ENCODE measurements at regions not wholly inside any gene's neighbourhood (a gene's known extent, or its start where the extent isn't known, plus 50 kb on each side); places are given as distances from the start of the nearest gene placed in this dataset.

DNA sequence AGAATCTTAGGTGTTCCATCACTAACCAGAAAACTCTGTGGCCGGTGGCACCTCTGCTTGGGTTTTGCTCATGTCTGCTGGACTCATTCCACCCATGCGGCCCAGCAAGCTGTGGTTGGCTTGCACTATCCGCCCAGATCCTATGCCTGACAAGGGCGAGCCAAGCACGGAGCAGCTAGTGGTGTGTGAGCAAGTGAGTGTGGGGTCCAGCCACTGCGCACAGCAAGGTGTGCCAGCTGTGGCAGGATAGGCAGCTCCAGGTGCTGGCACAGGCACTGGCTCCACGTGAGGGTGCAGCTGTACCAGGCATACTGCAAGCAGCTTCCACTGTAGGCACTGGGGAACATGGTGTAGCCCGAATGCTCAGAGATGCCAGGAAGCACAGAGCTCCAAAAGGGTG is 813.7 kb upstream of the CNTN5 start:
- ATAC-seq (no peak), DNase-seq (ENCODE audit: low read depth in 1 of 2, low spot score in 1 of 2) (no peak), FAIRE-seq (no peak)
- no peak overlapping the region for H3K27ac ChIP-seq
- no peaks in the 10 kb centered on the region for H3K9me3 ChIP-seq
- CTCF ChIA-PET, result no interaction called here
- 62% methylated on average over 2 of the region's 8 CpGs for WGBS (ENCODE audit: missing lambda C conversion rate)
- no peaks in the 10 kb centered on the region for H3K4me1 ChIP-seq
- H3K4me3 ChIP-seq, result no peak overlapping the region
- TF ChIP-seq MAZ (IDR thresholded peaks at IDR 0.05; ENCODE audit: borderline replicate concordance, low read depth, low read length) (no peak), ZC3H11A (IDR thresholded peaks at IDR 0.05) (no peak), JUN (IDR thresholded peaks at IDR 0.05) (no peak), ESRRA (IDR thresholded peaks at IDR 0.05; ENCODE audit: borderline replicate concordance, low read length) (no peak), HOXB5 (CRISPR knock-in tag; IDR thresholded peaks at IDR 0.05) (no peak), NR3C1 (IDR thresholded peaks at IDR 0.05) (no peak), NFE2L2 (conservative IDR thresholded peaks at IDR 0.05; ENCODE audit: low read length) (no peak)
- TF ChIP-seq, protein P1, sequence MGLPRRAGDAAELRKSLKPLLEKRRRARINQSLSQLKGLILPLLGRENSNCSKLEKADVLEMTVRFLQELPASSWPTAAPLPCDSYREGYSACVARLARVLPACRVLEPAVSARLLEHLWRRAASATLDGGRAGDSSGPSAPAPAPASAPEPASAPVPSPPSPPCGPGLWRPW (IDR thresholded peaks at IDR 0.05), result no peak
- TF ChIP-seq, protein P2, sequence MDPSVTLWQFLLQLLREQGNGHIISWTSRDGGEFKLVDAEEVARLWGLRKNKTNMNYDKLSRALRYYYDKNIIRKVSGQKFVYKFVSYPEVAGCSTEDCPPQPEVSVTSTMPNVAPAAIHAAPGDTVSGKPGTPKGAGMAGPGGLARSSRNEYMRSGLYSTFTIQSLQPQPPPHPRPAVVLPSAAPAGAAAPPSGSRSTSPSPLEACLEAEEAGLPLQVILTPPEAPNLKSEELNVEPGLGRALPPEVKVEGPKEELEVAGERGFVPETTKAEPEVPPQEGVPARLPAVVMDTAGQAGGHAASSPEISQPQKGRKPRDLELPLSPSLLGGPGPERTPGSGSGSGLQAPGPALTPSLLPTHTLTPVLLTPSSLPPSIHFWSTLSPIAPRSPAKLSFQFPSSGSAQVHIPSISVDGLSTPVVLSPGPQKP (IDR thresholded peaks at IDR 0.05; ENCODE audit: low read depth, low read length), result no peak
- TF ChIP-seq, protein P3, sequence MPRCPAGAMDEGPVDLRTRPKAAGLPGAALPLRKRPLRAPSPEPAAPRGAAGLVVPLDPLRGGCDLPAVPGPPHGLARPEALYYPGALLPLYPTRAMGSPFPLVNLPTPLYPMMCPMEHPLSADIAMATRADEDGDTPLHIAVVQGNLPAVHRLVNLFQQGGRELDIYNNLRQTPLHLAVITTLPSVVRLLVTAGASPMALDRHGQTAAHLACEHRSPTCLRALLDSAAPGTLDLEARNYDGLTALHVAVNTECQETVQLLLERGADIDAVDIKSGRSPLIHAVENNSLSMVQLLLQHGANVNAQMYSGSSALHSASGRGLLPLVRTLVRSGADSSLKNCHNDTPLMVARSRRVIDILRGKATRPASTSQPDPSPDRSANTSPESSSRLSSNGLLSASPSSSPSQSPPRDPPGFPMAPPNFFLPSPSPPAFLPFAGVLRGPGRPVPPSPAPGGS (IDR thresholded peaks at IDR 0.05), result no peak
- no peak overlapping the region for H3K4me2 ChIP-seq
- POLR2A ChIA-PET, result no interaction called here

DNA sequence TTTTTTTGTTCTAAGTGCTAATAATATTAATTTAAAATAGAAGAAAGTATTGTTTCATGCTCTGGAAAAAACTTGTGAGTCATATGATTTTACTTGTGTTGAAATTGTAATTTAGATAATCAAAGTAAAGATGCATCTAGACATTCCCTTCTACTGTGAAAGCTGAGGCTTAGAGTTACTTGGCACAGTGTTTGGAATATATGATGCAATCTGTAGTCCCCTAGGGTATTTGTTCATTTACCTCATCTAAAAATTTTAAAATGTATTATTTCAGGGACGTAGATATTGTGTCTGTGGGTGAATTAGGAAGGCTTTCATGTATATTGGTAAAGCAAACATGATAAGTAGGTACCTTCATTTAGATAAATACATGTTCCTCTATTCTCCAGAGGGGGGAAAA is 793.5 kb upstream of the CNTN5 start:
- no peak overlapping the region for H3K27ac ChIP-seq
- ChIA-PET POLR2A (no interaction called here), CTCF (no interaction called here)
- TF ChIP-seq HEYL (CRISPR knock-in tag; IDR thresholded peaks at IDR 0.05), result no peak
- no peak for TF ChIP-seq ZFP36 (IDR thresholded peaks at IDR 0.05; ENCODE audit: borderline replicate concordance, partially characterized antibody)
- TF ChIP-seq, protein P4, sequence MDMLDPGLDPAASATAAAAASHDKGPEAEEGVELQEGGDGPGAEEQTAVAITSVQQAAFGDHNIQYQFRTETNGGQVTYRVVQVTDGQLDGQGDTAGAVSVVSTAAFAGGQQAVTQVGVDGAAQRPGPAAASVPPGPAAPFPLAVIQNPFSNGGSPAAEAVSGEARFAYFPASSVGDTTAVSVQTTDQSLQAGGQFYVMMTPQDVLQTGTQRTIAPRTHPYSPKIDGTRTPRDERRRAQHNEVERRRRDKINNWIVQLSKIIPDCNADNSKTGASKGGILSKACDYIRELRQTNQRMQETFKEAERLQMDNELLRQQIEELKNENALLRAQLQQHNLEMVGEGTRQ (IDR thresholded peaks at IDR 0.05), result no peak
- TF ChIP-seq, protein P5, sequence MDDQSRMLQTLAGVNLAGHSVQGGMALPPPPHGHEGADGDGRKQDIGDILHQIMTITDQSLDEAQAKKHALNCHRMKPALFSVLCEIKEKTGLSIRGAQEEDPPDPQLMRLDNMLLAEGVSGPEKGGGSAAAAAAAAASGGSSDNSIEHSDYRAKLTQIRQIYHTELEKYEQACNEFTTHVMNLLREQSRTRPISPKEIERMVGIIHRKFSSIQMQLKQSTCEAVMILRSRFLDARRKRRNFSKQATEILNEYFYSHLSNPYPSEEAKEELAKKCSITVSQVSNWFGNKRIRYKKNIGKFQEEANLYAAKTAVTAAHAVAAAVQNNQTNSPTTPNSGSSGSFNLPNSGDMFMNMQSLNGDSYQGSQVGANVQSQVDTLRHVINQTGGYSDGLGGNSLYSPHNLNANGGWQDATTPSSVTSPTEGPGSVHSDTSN (IDR thresholded peaks at IDR 0.05), result no peak
- no peak for TF ChIP-seq SREBF2 (IDR thresholded peaks at IDR 0.05)
- TF ChIP-seq, protein P6, sequence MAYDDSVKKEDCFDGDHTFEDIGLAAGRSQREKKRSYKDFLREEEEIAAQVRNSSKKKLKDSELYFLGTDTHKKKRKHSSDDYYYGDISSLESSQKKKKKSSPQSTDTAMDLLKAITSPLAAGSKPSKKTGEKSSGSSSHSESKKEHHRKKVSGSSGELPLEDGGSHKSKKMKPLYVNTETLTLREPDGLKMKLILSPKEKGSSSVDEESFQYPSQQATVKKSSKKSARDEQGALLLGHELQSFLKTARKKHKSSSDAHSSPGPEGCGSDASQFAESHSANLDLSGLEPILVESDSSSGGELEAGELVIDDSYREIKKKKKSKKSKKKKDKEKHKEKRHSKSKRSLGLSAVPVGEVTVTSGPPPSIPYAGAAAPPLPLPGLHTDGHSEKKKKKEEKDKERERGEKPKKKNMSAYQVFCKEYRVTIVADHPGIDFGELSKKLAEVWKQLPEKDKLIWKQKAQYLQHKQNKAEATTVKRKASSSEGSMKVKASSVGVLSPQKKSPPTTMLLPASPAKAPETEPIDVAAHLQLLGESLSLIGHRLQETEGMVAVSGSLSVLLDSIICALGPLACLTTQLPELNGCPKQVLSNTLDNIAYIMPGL (CRISPR knock-in tag; IDR thresholded peaks at IDR 0.05; ENCODE audit: borderline replicate concordance), result no peak
- no peak for TF ChIP-seq ZNF302 (CRISPR knock-in tag; IDR thresholded peaks at IDR 0.05)
- TF ChIP-seq ESRRA (IDR thresholded peaks at IDR 0.05; ENCODE audit: borderline replicate concordance, low read length), result no peak
- no peak for TF ChIP-seq RARB (CRISPR knock-in tag; IDR thresholded peaks at IDR 0.05)
- ATAC-seq, result no peak
- H3K4me2 ChIP-seq, result no peak overlapping the region
- no peak for DNase-seq (ENCODE audit: low read depth in 1 of 2, low spot score in 1 of 2)
- no peaks in the 10 kb centered on the region for H3K4me1 ChIP-seq
- H3K9me3 ChIP-seq, result no peaks in the 10 kb centered on the region
- 0% methylated on average over 1 of the region's 1 CpG for WGBS (ENCODE audit: missing lambda C conversion rate)
- FAIRE-seq, result no peak
- no peak overlapping the region for H3K4me3 ChIP-seq

DNA sequence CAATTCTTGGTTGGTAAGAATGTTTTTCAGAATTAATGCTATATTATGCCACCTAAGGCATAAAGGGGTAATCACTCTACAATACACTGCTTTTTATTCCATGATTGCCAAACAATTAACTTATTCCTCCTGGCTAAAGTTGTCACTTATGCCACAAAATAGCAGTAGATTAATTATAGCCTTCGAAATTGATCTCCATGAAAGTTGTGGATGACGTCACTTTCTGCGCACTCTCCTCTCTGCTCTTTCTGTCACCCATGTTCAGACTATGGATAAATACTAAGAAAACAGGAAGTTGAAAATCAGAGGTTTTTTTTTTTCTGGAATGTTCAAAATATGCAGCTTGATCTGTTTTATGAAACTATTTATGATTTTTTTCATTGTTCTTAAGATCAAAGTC is 790.1 kb upstream of the CNTN5 start:
- 58% methylated on average over 3 of the region's 3 CpGs for WGBS (ENCODE audit: missing lambda C conversion rate)
- ChIA-PET CTCF (no interaction called here), POLR2A (no interaction called here)
- no peak for ATAC-seq
- Histone ChIP-seq H3K9me3 (no peaks in the 10 kb centered on the region), H3K4me3 (no peak overlapping the region), H3K27ac (no peak overlapping the region), H3K4me2 (no peak overlapping the region), H3K4me1 (no peaks in the 10 kb centered on the region)
- DNase-seq (ENCODE audit: low read depth in 1 of 2, low spot score in 1 of 2), result no peak
- TF ChIP-seq MAZ (IDR thresholded peaks at IDR 0.05; ENCODE audit: borderline replicate concordance, low read depth, low read length) (no peak), NFE2L2 (conservative IDR thresholded peaks at IDR 0.05; ENCODE audit: low read length) (no peak), FOSL2 (IDR thresholded peaks at IDR 0.05) (no peak), FOSL2 (CRISPR knock-in tag; IDR thresholded peaks at IDR 0.05) (no peak), RCOR1 (IDR thresholded peaks at IDR 0.05; ENCODE audit: low read depth, low read length) (no peak)
- FAIRE-seq, result no peak

Data from A549 (cell line).